ENCODE measurements at regions not wholly inside any gene's neighbourhood (a gene's known extent, or its start where the extent isn't known, plus 50 kb on each side); places are given as distances from the start of the nearest gene placed in this dataset.
A peak's percentile ranks its signal among the peaks of the same experiment; 100 is the strongest.

DNA sequence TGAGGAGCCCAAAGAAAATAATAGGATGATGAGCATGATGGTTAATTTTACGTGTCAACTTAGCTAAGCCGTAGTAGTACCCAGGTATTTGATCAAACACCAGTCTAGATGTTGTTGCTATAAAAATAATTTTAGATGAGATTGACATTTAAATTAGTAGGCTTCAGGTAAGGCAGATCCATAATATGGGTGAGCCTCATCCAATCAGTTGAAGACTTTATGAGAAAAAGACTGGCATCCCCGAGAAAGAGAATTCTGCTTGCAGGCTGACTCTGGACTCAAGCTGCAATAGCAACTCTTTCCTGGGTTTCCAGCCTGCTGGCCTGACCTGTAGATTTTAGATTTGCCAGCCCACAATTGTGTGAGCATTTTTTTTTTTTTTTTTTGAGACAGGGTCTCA is 192.8 kb upstream of the LNX1 start:
- TF ChIP-seq, protein P1, sequence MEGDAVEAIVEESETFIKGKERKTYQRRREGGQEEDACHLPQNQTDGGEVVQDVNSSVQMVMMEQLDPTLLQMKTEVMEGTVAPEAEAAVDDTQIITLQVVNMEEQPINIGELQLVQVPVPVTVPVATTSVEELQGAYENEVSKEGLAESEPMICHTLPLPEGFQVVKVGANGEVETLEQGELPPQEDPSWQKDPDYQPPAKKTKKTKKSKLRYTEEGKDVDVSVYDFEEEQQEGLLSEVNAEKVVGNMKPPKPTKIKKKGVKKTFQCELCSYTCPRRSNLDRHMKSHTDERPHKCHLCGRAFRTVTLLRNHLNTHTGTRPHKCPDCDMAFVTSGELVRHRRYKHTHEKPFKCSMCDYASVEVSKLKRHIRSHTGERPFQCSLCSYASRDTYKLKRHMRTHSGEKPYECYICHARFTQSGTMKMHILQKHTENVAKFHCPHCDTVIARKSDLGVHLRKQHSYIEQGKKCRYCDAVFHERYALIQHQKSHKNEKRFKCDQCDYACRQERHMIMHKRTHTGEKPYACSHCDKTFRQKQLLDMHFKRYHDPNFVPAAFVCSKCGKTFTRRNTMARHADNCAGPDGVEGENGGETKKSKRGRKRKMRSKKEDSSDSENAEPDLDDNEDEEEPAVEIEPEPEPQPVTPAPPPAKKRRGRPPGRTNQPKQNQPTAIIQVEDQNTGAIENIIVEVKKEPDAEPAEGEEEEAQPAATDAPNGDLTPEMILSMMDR (IDR thresholded peaks at IDR 0.05; ENCODE audit: unreplicated experiment in 3 of 3), result no peak
- peaks cover 19% of the 10 kb centered on the region for H3K4me1 Mint-ChIP-seq
- no peaks in the 10 kb centered on the region for H3K36me3 Mint-ChIP-seq (ENCODE audit: low read depth)
- H3K9me3 Mint-ChIP-seq, result no peaks in the 10 kb centered on the region
- H3K27ac Mint-ChIP-seq, result no peak overlapping the region
- no peak overlapping the region for H3K4me3 Mint-ChIP-seq
- H3K27me3 Mint-ChIP-seq (ENCODE audit: low read depth), result no peaks in the 10 kb centered on the region

DNA sequence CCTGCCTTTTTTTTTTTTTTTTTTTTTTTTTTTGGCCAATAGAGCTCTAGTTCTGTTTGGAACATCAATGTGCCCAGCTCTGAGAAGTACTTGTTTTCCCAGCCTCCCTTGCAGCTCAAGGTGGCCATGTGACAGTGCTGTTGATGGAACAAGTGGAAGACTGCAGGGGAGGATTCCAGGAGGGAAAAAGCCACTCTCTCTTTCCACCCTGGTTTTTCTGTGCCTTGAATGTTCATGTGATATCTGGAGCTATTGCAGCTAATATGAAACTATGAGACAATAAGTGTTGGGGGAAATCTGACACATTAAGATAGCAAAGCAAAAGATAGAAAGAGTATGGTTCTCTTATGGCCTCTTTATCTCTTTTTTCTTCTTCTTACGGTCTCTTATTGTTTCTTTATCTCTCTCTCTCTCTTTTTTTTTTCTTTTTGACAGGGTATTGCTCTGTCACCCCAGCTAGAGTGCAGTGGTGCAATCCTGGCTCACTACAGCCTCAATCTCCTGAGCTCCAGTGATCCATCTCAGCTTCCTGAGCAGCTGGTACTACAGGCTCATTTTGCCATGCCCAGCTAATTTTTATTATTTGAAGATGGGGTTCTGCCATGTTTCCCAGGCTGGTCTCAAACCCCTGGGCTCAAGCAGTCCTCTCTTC is 192.0 kb upstream of the LNX1 start:
- Mint-ChIP-seq H3K4me1 (peaks cover 21% of the 10 kb centered on the region), H3K27ac (no peak overlapping the region), H3K9me3 (no peaks in the 10 kb centered on the region), H3K4me3 (no peak overlapping the region), H3K36me3 (ENCODE audit: low read depth) (no peaks in the 10 kb centered on the region), H3K27me3 (ENCODE audit: low read depth) (no peaks in the 10 kb centered on the region)
- TF ChIP-seq, protein P1 (IDR thresholded peaks at IDR 0.05; ENCODE audit: unreplicated experiment in 3 of 3), result no peak

DNA sequence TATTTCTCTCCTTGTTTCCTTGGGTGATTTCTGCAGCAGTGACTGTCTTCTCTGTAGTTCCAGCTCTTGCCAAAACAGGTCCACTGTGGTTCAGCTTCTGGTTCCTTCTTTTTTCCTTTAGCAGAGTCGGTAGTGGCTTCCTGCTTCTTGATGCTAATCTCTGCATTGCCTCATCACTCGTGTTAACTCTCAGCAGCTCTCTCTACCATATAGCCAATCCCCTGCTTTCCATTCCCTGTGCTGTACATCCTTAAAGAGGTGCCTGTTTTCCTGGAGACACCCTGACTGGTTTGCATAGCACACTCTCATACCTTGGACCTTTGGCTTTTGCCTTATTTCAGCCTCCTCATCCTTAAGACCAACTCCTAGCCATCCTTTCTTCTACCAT is 191.2 kb upstream of the LNX1 start:
- H3K36me3 Mint-ChIP-seq (ENCODE audit: low read depth), result no peaks in the 10 kb centered on the region
- no peak overlapping the region for H3K4me3 Mint-ChIP-seq
- H3K27me3 Mint-ChIP-seq (ENCODE audit: low read depth), result no peaks in the 10 kb centered on the region
- TF ChIP-seq, protein P1 (IDR thresholded peaks at IDR 0.05; ENCODE audit: unreplicated experiment in 3 of 3), result no peak
- H3K9me3 Mint-ChIP-seq, result no peaks in the 10 kb centered on the region
- H3K27ac Mint-ChIP-seq, result peak overlapping the region in 2 of 3 experiments; percentile 7 to 71
- H3K4me1 Mint-ChIP-seq, result peaks cover 30% of the 10 kb centered on the region

DNA sequence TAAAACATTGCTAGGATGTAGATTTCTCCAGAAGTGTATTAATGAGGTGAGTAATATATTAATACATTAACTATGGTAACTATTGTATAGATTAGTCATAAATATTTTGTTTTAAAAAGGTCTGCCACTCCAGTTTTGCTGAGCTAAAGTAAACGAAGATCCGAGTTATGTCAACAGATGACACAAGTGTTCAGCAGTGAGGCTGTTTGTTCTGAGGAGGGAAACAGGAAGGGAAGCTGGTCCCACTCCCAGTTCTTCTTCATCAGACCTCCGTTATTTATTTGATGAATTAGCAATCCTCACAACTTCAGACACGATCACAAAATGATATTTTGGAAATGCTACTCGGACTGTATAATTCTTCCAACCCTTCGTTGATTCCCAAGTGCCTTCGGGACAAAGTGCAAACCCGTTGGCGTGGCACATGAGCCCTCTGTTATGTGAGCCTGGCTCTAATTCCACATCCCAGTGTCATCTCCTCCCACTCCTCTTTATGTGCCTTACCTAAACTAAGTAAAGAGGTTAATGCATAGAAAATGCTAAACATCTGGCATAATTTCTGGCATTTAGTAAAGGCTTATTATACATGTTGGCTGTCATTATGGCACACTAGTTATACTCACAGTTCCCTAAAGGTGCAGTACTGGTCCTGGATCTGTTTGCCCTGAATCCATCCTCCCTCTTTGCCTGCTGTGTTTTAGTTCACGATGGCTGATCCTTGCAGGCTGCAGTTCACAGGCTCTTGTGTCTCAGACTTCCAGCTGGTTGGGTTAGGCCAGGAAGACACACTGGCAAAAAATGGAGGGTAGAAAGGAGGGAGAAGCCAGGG is 190.6 kb upstream of the LNX1 start:
- no peaks in the 10 kb centered on the region for H3K9me3 Mint-ChIP-seq
- H3K27ac Mint-ChIP-seq, result peak overlapping the region; percentile 7 to 71 (median 15)
- no peaks in the 10 kb centered on the region for H3K36me3 Mint-ChIP-seq (ENCODE audit: low read depth)
- no peak overlapping the region for H3K4me3 Mint-ChIP-seq
- peaks cover 34% of the 10 kb centered on the region for H3K4me1 Mint-ChIP-seq
- TF ChIP-seq, protein P1 (IDR thresholded peaks at IDR 0.05; ENCODE audit: unreplicated experiment in 3 of 3), result no peak
- no peaks in the 10 kb centered on the region for H3K27me3 Mint-ChIP-seq (ENCODE audit: low read depth)

DNA sequence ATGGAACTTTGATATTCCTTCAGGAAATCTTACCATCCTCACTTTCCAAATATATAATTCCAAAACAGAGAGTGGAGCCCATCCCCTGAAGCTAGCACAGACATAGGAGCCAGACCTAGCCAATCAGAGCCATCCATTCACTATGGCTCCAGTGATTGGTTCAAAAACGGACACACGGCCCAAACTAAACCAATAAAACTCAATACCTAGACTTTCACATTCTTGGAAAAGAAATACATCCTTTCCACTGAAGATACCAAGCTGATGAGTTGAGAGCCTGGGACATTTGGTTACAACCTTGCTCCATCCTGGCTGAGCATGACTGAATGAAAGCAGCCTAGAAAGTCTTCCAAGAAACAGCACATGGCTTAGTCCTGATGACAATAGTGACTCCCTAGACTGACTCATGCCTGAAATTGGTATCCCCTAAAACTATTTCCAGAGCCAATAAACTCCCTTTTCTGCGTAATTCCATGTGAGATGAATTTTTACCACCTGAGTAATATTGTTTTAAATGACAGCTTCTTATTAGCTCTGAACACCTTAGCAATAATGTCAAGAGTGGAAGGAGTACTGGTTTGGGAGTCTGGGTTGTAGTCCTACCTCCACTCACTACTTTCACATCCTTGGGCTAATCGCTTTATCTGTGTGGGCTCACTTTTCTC is 189.6 kb upstream of the LNX1 start:
- TF ChIP-seq, protein P1 (IDR thresholded peaks at IDR 0.05; ENCODE audit: unreplicated experiment in 3 of 3), result no peak
- no peak overlapping the region for H3K4me3 Mint-ChIP-seq
- H3K9me3 Mint-ChIP-seq, result no peaks in the 10 kb centered on the region
- no peaks in the 10 kb centered on the region for H3K36me3 Mint-ChIP-seq (ENCODE audit: low read depth)
- H3K27ac Mint-ChIP-seq, result peak overlapping the region in 2 of 3 experiments; percentile 15 to 34
- H3K27me3 Mint-ChIP-seq (ENCODE audit: low read depth), result no peaks in the 10 kb centered on the region
- peaks cover 28% of the 10 kb centered on the region for H3K4me1 Mint-ChIP-seq
